SH-SY5Y (cell line): ENCODE measurements at regions not wholly inside any gene's neighbourhood (a gene's known extent, or its start where the extent isn't known, plus 50 kb on each side); places are given as distances from the start of the nearest gene placed in this dataset.

ENCODE experiments used
- GATA2 ChIP-seq: IDR thresholded peaks from 2 replicates; pipeline ENCODE4 v1.6.1; 2011; ENCODE audit warnings: mild to moderate bottlenecking, low read depth, low read length
- GATA3 ChIP-seq: IDR thresholded peaks from 2 replicates; pipeline ENCODE4 v1.6.1; 2011; ENCODE audit warnings: low read depth, mild to moderate bottlenecking, low read length, moderate library complexity

GRCh38 chr10:69685426-69685801, 55.4 kb downstream of the FAM241B start:
- no peak for TF ChIP-seq GATA2
- no peak for TF ChIP-seq GATA3
